Renal pelvis (tissue), 1 donor: ENCODE measurements at regions not wholly inside any gene's neighbourhood (a gene's known extent, or its start where the extent isn't known, plus 50 kb on each side); places are given as distances from the start of the nearest gene placed in this dataset.
A peak's percentile ranks its signal among the peaks of the same experiment; 100 is the strongest.
"Not testable (repeated sequence)": the region's sequence is repeated elsewhere in the genome, so short reads cannot be mapped to it uniquely, and the experiment has no call there.

Experiments
- DNase-seq: peaks from one replicate; pipeline ENCODE4 v3.0.0-alpha.2; 2013

GRCh38 chr2:84137034-84137433, 322.0 kb downstream of the SUCLG1 start:
- DNase-seq: no peak

DNA sequence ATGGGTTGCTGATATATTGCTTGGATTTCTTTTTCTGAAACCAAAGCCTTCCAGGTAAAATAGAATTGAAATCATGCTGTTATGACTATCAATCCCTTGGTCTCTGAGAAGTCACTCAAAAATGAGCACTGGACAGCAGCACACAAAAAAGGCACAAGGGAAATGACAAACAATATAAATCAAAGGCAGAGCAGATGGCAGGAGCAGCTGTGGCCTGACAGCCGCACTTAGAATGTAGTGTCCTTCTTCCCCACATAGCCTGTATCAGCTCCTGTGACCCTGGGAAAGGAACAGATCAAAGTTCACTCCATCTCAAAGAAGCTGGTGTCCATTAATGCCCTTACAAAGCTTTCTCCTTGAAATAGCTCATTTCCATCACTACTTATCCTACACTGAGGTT, 326.7 kb downstream of the SUCLG1 start:
- DNase-seq: no peak

DNA sequence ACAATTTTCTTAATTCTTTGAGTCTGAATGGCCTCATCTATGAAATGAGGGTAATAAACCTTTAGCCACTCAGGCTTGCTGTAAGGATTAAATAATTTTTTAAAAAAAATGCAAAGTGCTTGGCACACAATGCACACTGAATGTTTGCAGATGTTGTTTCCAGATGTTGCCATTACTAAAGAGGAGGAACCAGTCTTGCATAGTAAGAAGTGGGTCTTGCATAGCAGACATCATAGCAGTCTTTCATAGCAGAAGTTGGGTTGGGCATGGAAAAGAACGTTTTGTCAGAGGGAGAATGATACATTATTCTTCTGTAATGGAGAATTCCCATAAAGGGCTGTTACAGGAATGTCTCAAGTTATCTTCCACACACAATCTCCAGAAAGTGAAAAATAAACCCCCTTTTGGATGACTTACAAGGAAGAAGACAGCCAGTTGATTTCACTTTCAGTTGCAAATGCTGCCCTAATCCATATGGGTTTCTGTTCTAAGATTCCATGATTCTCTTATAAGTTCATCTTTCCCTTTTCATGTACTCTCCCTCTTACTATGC, 327.7 kb downstream of the SUCLG1 start:
- no peak for DNase-seq

- no peak for DNase-seq
These were observed 330.1 kb downstream of the SUCLG1 start for GRCh38 chr2:84129018-84129417.

DNA sequence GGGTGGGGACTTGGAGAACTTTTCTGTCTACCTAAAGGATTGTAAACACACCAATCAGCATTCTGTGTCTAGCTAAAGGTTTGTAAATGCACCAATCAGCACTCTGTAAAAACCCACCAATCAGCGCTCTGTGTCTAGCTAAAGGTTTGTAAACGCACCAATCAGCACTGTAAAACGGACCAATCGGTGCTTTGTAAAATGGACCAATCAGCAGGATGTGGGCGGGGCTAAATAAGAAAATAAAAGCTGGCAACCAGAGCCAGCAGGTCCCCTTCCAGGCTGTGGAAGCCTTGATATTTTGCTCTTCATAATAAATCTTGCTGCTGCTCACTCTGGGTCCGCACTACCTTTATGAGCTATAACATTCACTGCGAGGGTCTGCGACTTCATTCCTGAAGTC, 331.3 kb downstream of the SUCLG1 start:
- not testable (repeated sequence) for DNase-seq

GRCh38 chr2:84126530-84126929, 332.6 kb downstream of the SUCLG1 start:
- DNase-seq: no peak

DNA sequence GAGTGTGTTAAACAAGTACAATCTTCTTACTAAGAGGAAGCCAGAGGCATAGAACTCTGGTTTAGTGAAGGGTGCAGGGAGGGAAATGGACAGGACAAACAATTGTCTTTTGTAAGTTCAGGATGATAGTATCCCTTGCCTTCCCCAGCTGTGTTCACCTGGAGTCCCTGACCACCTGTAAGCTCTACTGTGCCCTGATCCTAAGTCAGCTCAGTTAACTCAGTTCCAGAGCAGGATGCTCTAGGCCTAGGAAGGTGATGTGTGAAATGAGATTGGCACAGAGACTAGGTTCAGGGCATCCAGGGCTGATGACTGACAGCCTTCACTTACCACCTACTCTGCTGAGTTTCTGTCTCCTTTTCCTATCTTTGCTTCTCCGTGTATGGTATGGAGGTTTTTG, 333.0 kb downstream of the SUCLG1 start:
- DNase-seq: no peak

DNA sequence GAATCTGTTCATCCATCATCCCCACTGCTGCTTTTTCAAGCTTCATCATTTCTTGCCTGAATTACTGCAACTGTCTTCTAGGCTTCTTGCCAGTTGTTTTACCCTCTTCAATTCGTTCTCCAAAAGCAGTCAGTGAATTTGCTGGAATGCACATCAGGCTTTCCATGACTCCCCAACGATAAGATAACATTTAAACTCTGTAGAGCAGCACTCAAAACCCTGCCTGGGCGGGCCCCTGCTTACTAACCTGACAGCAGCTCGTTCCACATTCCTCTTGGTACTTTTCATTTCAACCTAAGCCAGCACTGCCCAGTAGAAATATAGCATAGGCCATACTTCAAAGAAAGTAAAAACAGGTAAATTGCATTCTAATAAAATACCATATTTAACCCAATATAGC, 342.9 kb downstream of the SUCLG1 start:
- no peak for DNase-seq

GRCh38 chr2:84115173-84115857, 343.8 kb downstream of the SUCLG1 start:
- DNase-seq: no peak

DNA sequence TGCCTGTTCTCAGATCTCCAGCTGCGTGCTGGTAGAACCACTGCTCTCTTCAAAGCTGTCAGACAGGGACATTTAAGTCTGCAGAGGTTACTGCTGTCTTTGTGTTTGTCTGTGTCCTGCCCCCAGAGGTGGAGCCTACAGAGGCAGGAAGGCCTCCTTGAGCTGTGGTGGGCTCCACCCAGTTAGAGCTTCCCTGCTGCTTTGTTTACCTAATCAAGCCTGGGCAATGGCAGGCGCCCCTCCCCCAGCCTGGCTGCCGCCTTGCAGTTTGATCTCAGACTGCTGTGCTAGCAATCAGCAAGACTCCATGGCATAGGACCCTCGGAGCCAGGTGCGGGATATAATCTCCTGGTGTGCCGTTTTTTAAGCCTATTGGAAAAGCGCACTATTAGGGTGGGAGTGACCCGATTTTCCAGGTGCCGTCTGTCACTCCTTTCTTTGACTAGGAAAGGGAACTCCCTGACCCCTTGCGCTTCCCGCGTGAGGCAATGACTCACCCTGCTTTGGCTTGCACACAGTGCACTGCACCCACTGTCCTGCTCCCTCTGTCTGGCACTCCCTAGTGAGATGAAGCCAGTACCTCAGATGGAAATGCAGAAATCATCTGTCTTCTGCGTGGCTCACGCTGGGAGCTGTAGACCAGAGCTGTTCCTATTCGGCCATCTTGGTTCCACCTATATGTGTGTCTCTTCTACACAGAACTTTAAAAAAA, 355.1 kb downstream of the SUCLG1 start:
- not testable (repeated sequence) for DNase-seq

GRCh38 chr2:84102274-84102673, 356.8 kb downstream of the SUCLG1 start:
- DNase-seq: no peak

DNA sequence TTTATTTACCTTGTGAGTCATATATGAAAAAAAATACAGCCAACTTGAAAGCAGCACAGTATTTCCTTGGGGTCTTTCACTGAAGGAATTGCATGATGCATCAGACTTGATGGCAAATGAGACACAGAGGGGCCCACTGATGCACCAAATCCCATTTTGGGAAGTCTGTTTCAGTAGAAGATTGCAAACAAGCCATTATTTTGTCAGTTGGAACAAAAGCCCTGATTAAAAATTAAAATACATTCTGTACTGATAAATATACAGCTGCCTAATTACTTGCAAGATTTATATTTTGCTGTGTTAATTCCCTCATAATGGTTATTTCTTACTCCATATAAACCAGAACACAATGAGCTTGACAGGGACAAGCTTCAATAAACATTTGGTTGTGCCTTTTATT, 370.4 kb downstream of the SUCLG1 start:
- no peak for DNase-seq

DNA sequence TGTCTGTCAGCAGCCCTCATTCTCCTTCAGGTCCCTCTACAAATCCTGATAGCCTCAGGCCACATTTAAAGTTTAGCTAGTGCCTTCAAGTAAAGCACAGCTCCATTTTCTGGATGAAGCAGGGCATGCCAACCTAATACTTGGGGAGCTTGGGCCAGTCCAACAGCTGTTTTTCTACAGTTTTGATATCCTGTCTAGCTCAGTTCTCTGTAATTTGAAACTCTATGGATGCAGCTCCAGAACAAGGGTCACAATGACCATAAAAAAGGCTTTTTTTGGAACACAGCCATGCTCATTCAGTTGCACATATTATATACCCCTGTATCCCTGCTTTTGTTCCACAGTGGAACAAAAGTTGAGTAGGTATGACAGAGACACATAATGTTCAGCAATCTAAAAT, 373.5 kb downstream of the SUCLG1 start:
- DNase-seq: peak; percentile 10

DNA sequence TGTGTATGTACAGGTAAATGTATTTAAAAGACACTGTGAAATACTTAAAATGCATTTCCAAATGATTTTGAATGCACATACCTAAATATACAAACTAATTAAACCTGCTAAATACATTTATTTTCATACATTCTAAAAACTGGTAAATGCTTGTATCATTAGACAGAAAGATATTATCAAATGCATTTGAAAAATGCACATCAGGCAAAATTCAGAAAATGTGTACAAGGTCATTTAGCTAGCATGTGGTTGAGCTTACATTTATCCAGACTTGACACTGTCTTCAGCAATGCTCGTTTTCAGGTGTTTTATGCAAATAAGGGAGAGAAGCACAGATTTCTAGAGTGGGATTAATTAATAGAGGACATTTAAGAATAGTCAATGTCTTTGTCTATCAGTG, 374.2 kb downstream of the SUCLG1 start:
- no peak for DNase-seq

- no peak for DNase-seq
These were observed 375.1 kb downstream of the SUCLG1 start for GRCh38 chr2:84083984-84084383.

DNA sequence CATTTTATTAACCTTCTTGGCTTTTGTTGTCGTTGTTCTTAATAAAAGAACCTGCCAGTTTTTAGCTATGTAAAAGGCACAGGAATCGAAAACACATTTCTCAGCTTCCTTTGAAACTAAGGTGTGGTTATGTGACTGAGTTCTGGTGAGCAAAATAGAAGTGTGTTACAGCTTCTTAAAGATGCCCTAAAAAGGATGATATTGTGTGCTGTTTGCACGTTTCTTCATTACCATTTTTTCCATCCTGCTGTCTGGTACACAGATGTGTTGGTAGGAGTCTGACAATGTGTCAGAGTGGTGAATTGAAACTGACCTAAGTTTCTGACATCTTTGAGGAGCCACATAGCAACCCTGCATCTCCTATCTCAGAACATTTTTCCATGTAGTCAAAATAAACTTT, 380.6 kb downstream of the SUCLG1 start:
- DNase-seq: no peak

DNA sequence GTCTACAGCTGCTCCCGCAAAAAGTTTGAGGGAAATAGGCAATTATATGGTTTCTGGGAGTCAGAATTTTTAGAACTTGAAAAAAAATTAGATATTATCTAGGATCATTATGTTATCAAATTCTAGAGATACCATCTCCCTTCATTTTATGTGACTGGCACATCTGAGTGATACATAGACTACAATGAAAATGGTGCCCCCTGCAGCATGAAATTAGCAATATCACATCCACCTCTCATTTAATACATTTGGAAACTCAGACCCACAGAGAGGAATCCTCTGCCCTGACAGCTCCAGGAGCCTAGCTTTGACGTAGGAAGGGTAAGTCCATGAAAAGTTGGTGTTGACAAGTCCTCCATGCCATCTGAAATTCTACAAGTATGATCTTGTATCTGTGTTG, 381.6 kb downstream of the SUCLG1 start:
- no peak for DNase-seq

GRCh38 chr2:84071050-84071449, 388.0 kb downstream of the SUCLG1 start:
- no peak for DNase-seq

DNA sequence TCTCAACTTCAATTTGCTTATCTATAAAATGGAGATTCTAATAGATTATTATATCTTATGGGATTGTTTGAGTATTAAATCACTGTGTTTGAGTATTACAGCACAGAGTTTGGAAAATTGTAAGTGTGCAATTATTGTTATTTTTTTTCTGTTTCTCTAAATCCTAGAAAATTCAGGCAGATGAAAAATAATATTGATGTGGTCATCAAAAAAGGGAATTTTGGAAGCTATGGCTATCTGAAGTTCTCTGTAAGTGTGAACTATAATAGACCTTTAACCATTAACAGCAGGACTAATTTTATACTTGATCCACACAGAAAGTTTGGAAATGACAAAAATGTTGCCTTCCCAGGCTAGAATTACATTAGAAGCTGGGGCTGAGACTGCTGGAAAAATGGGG, 393.2 kb downstream of the SUCLG1 start:
- no peak for DNase-seq

- no peak for DNase-seq
These were observed 401.0 kb downstream of the SUCLG1 start for GRCh38 chr2:84057917-84058560.

DNA sequence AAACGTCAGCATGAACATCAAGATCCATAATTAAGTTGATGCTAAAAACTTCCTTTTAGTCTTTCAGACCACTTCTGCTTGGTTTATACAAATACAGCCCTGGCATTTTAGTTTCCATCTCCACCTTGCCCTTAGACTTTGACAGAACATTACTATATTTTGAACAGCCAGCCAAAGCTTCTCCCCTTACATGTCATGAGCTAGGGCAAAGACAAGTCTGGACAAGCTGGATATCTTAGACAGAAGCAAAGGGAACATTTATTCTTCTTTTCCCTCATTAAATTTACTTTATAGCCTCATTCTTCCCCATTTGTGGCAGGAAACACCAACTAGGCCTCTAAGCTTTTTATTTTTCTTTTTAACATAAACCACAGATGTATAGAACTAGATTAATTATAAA, 403.3 kb downstream of the SUCLG1 start:
- no peak for DNase-seq

- DNase-seq: not testable (repeated sequence)
These were observed 404.5 kb downstream of the SUCLG1 start for GRCh38 chr2:84054577-84054976.

GRCh38 chr2:84052913-84053312, 406.2 kb downstream of the SUCLG1 start:
- no peak for DNase-seq
